Activated CD4-positive, alpha-beta T cell treated with anti-CD3 and anti-CD28 coated beads for 48 hours (primary cell): ENCODE measurements at regions not wholly inside any gene's neighbourhood (a gene's known extent, or its start where the extent isn't known, plus 50 kb on each side); places are given as distances from the start of the nearest gene placed in this dataset.

ENCODE experiments used
- DNase-seq: peaks from one replicate; pipeline ENCODE4 v3.0.0-alpha.2; 2020

DNA sequence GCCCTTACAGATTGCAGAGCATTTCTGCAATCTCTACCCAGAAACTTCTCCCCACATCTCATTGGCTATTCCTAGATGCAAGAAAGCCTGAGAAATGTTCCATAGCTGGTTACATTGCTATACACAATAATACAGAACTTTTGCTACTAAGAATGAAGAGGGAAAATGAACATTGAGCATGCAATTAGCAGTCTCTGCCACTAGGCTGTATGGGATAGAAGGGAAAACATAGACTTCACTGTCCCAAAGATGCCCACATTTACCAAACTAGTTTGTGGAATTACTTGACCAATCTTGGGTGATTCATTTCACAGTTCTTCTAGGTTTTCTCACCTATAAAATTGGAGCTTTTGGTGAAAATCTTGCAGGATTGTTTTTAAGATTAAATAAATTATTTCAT, 265.7 kb upstream of the NT5C1B start:
- no peak for DNase-seq

DNA sequence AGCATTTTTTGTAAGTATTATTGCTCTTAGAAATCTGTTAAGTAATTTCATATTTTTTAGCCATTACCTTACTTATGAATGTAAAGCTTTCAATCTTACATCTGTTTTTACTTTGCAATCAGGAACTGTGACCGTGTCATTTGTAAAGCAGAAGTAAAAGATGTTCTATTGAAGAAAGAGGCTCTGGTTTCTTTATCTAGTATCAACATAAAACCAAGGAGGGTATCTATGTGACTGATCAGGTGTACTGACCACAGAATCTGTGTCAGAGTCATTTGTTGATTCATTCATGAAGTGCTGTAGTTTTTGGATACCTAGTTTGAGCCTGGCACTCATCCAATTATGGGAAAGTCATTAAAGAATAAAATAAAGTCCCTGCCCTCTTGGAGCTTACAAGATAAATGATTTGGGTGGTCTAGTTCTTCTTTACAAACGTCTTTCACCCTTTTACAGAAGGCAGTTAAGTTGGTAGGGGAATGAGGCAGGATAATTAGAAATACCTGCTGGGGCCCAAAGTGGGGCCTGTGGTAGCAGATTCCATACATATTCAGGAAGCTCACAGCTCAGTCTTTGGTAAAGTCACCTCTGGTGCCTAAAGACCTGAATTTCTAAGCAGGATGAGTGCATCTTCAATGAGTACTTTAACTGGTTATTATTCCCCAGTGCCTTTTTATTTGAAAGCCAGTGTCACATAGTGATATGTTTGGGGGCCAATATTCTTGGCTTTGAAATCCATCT, 260.6 kb upstream of the NT5C1B start:
- DNase-seq = no peak

DNA sequence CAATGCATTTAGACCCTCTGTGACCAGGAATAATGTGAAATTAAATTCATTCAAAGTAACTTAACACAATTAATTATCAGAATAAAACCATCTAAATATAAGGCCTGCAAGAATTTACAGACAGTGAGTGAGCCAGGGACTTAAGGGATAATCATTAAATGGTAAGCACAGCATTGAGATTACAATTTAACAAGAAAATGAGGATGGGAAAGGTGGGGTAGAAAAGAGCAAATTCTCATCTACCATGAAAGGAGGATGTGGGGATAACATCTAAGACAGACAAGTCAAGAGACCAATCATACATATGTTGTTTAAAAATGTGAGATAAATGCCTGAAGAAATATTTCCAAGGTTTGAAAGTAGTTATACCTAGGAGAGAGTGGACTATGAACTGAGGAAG, 259.3 kb upstream of the NT5C1B start:
- DNase-seq = no peak

DNA sequence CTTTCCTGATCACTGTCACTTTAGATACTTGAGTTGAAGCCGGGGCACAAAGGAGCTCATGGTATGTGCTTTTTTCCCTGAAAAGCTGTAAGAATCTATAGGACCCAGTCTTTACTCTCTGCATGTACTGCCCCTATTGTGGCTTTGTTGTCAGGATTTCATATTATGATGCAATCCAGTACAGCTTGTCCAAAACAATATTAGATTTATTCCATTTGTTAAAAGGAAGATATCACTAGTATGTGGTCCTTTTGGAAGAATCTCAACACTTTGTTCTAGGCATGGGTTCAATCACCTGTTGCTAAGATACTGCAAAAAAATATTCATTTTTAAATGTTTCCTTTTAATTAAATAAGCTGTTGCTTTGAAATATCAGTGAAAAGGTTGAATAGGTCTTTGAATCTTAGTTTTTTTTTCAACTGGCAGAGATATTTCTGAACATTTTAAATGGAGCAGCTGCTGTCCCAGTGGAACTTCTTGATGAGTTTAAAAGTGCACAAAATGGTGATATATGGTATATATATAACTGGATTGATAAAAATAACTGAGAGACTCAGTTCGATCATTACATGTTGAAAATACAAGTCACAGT, 256.6 kb upstream of the NT5C1B start:
- no peak for DNase-seq

DNA sequence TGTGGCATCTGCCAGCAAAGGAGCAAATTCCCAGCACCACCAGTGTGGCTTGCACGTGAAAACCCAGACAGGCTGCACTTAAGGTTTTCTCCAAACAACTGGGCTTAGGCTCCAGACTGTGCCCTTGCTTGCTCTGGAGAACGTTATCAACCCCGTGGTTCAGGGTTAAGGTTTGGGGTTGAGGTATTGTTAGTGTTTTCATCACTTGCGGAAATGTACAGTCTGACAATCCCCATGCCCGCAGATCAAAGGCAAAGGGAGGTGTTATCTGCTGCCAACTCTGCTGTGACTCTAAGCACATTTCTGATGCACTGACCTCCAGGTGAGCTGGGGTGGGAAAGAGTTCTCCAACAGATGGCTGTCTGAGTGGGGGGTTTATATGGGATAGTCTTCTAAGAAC, 253.5 kb upstream of the NT5C1B start:
- DNase-seq = no peak

DNA sequence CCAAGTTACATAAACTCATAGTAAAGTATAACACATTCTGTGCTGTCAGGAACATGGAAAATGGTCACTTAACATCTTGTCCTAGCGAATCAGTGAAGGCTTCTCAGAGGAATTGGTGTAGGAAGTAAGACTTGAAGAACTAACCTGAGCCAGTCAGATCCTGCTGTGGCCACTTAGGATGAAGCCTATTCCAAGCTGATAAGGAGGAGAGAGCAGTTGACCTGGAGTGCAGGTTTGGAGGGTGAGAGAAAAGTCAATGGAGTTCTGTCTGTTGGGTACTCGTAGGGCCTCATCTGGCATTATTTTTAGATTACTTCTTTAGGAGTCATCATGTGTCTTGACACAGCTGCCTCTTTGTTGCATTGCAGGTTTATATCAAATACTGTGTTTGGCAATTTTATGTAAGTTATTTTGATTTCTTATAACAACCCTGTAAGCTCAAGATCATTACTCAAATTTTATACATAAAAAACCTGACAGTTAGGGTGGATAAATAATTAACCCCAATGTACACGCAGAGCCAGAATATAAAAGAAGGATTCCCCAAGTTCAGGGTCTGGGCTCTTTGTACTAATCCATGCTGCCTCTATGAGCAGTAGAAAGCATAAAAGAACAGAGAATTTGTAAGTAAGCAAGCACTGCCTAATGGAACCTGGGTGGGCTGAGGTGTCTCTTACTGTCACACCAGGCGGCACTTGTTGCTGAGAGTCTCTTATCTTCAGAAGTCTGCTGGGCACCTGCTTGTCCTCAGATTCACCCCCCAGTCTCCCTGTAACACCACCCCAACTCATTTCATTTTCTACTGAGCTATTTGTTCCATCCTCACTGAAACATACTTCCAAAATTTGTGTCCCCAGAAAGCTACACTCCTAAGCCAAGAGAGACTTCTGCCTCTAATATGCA, 252.1 kb upstream of the NT5C1B start:
- no peak for DNase-seq

DNA sequence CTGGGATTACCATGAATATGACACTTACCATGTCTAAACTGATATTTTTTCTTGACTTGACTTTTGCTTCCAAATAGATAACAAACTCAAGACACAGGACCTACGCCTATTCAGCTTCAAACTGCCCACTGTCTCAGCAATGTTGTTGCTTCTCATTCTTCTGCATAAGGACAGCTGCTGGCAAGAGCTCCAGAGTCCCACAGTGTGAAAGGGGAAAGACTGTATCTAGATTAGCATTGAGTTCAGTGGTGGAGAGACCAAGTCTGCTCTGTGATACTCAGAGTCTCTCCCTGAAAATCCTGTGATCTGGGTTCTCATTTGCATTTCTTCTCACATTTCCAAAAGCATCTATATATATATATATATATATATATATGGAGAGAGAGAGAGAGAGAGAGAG, 247.9 kb upstream of the NT5C1B start:
- no peak for DNase-seq

DNA sequence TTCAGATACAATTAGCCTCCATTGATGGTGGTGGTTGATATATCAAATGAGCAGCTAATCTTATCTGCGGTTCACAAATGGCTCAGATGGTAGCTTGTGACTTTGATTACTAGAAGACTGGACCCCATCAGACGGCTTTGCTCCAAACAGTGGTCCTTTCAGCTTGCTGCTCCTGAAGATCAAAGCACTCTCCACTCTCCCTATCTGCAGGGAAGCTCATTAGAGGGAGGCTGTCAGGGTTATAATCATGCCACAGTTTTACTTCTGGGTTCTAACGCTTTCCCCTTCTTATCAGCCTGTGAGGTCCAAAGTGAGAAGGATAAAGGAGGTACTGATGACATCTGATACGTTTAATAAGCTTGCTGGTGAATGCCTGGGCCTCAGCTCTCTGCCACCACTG, 247.1 kb upstream of the NT5C1B start:
- DNase-seq = no peak

DNA sequence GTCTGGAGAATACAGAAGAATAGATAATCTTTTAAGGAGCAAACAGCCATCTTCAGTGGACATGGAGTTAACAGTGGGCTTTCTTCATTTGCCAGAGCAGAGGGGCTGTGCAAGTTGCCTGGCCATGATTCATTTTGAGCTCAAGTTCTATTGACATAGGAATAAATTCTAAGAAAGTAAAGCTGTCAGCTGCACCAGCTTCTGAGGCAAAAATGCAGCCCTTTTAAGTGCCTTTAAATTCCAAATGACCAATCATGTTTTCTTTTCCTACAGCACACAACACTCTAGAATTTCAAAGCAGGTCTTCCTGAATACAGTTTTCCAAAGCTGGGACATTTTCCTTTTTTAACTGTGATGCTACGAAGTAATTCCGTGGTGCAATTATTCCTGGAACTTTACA, 246.4 kb upstream of the NT5C1B start:
- DNase-seq = no peak

DNA sequence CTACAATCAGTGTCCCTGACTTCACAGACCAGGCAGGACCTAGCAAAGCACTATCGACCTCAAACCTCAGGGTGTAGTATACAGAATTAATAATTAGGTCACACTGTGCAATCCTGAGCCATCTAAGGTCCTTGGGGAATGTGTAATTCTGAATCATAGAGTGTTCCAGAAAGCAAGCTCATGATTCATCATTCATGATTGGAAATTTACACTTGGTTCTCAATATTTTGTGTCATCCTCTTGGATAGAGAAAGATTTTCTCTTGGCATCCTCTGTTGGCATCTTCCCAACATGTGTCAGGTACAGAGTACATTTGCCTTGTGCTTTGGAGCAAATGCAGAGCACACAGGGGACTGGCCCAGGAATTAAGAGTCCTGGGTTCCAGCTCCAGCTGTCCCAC, 245.0 kb upstream of the NT5C1B start:
- no peak for DNase-seq

DNA sequence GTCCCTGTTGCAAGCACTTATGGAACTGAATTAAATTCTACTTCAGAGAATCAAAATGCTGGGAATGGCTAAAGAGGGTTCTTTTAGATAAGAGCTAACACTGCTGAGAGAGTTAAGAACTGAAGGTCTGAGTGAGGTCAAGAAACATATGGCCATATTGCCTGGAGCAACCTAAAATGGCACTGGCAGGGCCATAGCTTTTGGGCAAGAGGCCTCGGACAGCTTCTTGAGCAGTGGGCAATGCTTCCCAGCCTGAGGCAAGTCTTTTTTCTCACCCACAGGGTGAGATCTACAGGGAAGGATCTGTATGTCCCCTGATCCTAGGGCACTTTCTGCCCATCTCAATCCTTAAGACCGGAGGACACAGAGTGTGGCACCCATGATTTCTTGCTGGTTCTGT, 244.6 kb upstream of the NT5C1B start:
- no peak for DNase-seq

DNA sequence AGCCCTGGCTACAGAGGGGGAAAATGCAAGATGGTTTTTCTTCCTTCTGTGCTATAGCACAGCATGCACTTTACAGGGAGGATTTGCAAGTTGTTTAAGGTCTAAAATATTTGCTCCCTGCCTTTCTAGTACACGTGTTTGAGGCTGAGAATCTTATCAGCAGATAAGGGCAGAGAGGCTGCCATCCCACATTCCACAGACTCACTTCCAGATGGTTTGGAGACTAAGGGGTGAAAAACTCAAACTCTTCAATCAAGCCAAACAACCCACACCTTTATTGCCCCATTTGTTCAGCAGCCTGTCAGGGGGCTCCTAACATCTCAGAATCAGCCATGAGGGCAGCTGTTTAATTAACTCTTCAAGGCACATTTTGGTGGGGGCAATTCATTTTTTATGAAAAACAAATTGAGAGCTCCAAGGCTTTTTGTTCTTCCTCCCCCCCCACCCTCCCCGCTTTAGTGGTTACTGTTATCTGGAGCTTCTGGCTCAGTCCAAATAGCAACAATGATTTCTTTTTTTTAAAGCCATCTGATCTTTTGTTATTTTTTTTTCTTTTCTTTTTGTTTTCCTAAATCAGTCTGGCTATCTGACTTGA, 242.6 kb upstream of the NT5C1B start:
- DNase-seq = no peak

DNA sequence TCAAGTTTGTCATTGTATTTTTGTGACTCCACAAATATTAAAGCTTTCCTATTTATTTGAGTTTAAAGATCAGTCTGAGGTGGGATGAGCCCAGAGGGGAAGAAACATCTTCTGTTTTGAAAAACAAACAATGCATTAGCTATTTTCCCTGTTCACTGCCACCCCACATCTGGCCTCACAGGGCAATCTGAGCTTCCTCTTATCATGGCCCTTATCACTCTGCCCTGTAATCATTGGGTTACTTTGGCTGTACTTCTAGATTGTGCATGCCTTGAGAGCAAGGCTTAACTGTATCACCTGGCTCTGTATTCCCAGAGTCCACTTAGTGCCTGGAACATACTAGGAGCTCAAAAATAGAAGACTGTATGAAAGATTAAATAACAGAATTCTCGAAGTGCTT, 241.6 kb upstream of the NT5C1B start:
- no peak for DNase-seq

DNA sequence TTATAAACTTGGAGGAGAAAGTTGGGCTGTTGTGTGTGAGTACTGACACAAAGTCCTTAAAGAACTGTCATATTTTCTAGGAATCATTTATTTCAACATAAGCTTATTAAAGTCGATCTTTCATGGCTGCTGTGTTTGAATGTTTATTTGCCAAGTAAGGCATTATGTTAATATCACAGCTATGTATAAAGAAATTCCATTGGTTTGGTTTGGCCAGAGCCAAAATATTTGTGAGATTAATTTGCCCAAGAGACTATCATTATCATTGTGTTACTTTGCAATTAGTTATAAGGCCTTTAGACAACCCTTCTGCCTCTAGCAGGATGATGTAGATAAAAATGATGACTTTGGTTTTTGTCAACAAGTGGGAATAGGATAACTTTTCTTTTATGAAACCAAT, 240.6 kb upstream of the NT5C1B start:
- DNase-seq = no peak

DNA sequence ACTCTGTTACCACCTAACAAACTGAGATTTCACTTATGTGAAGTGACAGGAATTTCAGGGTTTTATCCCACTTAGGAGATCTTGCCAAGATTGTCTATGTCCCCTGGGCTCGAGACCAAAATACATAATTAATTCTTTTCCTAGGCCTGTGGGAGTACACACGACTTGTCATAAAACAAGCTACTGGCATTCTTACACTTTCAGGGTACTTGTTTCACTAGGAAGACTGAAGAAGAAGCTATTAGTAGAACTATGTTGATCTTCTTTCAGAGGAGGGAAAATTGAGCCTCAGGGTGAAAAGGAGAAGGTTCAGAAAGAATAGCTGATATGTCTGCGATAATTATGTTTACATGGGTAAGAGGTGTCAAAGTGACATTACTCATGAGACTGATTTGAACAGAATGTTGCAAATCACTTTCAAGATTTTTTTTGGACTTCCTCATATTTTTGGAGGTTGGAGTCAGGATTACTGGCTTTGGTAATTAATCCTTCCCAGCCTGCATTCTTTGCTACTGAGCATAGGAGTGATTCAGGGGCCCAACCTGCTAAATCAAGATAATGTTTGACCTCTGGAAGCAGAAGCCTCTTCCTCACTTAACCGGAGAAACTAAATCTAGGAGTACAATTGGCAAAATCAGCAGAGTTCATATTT, 240.0 kb upstream of the NT5C1B start:
- no peak for DNase-seq

DNA sequence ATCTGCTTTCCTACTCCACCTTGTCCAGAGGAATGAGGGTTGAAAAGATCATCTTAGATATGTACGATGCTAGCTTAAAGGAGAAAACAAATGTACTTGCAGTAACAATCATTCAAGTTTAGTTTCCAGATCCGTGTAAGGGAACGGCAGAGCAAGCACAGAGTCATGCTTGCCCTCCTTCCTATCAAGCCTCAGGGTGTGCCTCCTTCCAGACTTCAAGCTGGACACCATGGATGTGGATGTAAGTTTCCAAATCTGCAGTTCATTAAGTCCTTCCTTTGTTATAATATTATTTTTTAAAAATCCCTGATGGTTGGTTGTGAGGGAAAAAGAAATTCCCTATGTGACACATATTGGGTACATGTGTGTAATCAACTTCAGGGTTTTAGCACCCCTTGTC, 238.9 kb upstream of the NT5C1B start:
- no peak for DNase-seq

DNA sequence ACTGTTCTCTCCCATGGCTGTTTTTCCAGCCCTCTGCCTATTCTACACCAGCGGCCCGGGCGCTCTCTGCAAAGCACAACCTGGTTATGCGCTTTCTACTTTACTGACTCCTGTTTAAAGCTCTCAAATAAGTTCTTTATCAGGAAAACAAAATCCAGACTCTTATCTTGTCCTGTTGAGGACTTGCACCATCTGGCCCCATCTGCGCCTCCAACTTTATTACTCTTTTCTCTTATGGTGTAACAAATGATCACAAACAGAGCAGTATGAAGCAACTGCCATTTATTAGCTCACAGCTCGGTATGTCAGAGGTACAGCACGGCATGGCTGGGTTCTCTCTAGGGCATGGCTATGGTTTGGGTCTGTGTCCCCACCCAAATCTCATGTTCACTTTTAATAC, 236.5 kb upstream of the NT5C1B start:
- no peak for DNase-seq

DNA sequence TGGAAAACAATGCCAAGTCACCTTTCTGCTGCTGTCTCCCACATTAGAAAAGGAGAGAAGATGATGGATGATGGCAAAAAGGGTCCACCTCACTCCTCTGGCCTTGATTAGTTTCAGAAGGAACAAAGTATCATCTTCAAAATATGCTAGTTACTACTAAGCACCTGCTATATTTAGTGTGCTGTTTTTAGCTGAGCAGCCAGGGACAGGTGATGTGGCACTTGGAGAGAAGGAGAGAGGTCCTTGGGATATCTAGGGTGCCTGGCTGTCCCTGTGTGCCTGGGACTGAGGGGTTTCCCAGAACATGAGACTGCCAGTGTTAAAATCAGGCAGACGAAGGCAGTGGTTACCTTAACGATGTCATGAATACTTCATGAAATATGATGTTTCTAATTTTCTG, 235.5 kb upstream of the NT5C1B start:
- no peak for DNase-seq

DNA sequence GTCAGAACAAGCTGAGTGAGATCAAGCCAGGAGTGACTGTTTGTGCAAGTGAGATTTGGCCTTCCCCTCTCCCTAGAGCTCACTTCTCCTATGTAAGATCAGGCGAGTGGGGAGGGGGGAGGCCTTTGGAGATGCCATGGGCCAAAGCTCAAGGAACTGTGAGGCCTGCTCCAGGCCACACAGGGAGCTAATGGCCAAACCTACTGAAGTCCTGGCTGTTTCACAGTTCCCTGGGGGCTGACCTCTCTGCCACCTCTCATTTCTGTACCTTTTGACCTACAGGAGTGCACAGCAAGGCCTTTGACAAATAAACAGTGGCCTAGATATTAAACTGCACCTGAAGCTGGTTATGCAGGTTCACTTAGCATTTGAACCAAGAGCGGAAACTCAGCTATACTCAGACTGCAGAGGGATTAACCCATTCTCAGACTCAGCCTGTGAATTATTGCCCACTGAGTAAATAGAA, 235.0 kb upstream of the NT5C1B start:
- DNase-seq = no peak

DNA sequence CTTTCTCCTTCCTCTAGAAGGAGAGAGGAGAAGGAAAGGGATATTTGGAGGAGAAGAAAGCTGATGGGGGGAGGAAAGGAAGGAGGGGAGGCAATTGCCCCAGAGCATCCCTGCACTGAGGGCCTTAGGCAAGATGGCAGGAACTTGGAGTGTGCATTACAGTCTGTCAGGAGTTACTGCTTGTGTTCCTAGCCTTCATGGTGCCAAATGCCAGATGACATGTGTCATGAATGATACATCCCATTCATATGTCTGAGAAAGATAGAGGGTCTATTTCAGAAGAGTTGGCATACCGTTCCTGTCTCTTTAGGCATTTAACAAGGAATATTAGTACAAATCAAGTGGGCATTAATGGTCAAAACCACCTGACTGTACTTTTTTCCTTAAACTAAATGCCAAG, 232.1 kb upstream of the NT5C1B start:
- no peak for DNase-seq

DNA sequence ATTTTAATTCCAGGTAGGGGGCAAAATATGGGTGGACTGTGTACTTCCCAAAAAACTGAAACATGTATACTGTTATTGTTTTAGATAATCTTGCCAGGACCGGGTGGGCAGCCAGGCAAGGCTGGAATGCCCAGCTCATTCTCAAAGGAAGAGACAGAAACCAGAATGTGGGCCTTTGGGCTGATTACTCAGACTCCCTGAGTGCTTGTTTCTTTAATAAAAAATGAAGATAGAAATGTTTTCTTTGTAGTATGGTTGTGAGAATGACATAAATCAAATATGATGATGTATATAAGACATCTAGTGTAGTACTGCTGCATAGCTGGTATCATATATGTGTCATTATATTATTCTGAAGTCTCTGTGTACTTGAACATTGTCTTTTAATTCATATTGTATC, 231.6 kb upstream of the NT5C1B start:
- DNase-seq = no peak

DNA sequence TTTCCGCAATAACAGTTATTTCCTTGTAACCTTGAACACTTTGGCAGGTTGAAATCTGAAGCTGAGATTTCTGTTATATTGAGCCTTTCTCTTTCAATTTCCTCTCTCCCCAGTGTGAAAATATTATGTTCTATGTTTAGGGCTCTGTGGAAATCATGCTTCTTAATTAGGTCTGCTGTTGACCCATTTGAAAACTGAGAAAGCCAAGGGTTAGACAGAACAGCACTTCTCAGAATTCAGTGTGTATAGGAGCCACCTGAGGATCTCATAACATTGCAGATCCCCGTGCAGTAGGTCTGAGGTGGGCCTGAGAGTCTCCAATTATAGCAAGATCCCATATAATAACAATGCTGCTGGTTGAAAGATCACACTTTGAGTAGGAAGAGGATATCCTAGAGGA, 230.2 kb upstream of the NT5C1B start:
- no peak for DNase-seq

DNA sequence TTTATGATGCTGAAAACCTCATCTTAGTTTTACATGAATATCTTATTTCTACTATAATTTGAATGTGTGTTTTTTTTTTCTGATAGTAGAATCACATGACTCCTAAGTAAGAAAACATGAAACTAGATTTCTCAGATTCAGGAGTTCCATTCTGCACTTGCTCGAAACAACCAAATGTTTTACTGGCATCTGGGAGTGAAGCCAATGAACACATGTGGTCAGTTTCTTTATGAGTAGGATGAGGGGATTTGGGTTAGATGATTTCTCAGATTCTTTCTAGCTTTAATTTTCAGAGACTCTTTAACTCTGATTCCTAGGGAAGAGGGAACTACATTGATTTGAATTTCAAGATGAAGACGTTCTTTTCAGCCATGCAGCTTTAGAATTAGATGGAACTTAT, 225.0 kb upstream of the NT5C1B start:
- DNase-seq = no peak
